HG02763 (cell line): ENCODE measurements at regions not wholly inside any gene's neighbourhood (a gene's known extent, or its start where the extent isn't known, plus 50 kb on each side); places are given as distances from the start of the nearest gene placed in this dataset.

ENCODE experiments used
- ATAC-seq: cut with Tn5 transposase; IDR thresholded peaks from one replicate; pipeline ENCODE4 v1.9.1; 2021; ENCODE audit warnings: mild to moderate bottlenecking, moderate library complexity; ENCODE audit not compliant: unreplicated experiment

DNA sequence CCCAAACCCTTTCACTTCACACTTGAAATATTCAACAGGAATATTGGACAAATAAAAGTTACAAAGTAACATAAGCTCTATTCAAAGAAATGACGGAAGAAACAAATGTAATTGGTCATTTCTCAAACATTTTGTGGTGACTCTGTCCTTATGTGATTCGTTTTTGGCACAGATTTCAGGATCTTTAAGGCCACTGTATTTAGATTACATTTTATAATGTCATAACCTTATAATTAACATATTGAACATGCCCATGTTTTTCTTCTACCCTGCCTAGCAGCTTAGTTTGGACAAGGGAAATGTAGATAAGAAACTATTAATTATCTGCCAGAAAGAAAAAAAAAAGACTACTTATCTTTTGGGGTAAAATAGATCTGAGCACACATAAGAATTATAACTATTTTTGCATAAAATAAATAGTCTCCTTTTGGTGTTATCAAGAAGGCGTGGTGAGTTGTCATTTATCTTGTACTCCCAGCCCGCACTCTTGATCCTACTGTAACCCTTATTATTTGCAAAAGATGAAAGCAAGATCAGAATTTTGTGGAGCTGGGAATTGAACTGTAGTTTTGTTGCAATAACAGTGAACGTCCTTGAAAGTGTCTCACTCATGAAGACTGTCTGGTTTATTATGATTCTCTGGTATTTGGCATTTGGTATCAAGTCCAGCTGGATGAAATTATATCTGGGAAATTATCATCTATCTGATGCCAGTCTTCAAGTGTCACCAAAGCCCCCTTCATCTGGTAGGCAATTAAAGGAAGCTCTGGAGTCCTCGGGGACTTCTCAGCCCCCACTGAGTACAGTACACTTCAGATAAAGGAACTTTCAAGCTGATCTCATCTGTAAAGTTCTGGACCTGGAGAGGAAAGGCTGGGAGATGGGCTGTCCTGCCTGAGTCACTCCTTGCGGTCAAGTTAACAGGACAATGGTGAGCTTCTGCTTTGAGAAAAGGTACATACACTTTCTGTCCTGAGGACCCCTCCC lies 175.7 kb upstream of the INHBA start:
- ATAC-seq = no peak

DNA sequence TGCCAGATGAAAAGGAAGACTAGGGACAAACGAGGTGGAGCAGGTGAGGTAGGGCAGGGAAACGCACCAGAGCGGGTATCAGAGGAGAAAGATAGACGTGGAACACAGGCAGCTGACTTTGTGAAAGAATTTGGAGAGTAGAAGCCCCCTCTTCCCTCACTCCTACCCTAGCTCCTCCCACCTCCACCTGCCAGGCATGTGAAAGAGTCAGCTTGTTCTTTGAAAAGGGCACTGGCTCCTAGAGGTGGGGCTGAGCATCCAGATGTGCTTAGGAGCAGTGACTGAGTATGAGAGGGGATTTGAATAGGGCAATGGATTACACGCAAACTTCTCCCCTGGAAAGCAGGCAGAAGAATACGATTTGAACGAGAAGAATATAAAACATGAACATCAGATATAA lies 174.2 kb upstream of the INHBA start:
- ATAC-seq = no peak

DNA sequence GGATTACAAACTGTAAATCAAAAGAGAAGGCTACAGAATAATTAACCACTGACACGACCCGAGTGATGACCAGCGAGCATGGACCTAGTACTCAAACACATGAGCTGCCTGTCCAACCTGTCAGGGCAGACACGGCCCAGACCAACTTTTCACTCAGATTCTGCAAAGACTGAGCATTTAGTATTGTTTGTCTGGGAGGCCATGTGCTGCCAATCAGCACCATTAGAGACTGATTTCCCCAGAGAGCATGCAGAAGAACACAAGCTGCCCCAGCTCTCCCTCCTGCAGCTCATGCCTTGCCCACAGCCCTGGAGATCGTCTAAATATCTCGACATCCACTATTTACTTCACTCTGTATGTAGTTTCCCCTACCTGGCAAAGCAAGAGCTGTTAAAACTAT lies 172.6 kb upstream of the INHBA start:
- no peak for ATAC-seq

DNA sequence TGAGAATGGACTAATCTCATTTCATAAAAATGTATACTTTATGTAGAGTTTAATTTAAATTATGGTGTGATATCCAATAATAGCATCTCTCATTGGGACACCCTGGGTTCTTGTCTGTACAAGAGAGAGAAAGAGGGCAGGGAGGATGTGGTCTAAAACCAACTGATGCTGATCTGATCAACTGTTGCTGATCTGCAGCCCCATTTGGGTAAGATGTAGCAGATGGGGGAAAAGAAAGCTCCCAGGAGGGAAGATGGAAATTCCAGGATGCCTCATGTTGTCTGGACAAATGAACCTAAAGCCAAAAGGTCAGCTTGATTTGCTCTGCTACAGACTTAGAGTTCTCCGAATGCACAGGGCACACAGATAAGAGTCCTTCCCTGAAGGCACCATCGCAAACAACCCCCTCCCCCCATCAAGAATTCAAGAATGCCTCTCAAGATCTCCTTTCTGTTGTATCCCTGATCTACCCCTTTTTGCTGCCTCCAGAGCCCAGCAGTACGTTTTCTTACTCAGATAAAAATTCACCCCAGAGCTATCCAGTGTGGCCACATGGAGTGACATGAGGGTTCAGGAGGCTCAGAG lies 171.4 kb upstream of the INHBA start:
- no peak for ATAC-seq

DNA sequence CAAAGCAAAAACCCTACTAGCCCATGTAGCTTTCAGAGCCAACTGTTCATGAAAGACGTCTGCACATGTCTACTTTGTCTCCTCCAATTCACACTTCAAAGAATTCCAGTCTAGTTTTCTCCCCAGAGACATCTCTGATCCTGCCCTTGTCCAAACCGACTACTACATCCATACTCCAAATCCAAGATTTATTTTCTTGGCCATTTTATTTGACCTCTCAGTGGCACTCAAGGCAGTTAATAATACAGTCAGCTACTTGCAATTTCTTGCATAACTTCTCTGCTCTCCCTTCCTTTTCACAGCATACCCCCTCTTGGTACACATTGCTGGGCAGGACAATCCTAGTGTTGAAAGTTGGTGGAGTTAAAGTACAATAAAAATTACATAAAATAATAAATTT lies 170.9 kb upstream of the INHBA start:
- ATAC-seq = no peak

DNA sequence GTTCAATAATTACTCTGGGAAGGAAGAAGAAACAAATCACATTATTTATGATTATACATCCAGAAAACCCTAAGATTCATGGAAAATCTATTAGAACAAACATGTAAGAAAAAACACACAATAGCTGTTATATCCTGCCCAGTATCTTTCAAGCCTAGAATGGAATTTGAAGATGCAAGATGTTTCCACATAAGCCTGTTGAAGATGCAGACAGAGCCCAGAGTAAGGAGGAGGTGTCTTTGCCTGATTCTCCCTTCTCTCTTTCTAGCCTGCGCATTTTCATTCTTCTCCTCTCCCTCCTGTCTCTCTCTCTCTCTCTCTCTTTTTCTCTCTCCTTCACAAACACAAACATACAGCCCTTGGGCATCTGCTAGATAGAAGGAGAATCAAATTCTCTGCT lies 170.1 kb upstream of the INHBA start:
- no peak for ATAC-seq

DNA sequence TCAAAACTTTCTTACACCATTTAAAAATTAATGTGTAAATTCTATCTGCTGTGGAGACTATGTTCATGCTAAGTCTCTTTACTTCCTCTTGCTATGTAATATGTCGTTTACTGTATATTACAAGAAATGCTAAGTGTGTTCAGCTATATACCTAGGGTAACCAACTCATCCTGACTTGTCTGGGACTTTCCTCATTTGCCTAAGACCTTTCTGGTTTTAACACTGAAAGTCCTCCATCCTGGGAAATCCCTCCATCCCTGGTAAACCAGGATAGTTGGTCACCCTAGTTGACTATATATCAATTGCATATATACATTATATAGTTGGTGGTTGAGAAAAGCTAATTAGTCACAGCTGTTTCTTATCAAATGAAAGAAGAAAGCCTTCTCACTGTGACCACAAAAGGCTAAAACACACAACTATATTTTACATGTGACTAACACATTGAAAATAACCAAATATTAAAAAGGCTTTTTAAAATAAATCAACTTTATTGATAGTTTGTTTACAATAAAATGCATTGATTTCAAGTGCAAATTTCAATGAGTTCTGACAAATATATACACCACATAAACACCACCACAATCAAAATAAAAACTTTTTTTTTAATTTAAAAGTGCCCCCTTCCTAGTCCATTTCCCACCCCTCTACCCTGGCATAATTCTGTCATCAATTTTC lies 167.7 kb upstream of the INHBA start:
- no peak for ATAC-seq

DNA sequence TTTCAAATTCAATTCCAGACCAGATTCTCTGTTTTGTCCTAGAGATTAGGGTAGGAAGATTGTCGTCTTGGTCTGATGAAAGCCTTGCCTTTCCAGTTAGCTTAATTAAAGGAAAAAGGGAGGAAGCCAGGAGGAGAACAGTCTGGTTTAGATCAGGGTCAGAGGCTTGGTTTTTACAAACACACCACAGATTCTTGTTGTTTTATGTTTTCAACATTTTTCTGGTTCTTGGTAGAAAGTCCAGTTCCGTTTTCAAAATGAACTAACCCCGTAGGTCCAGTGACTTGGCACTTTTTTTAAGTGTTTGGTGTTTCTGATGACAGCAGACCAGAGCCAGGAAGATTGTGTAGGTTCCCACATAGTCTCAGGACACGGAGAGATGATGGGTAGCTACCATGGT lies 167.1 kb upstream of the INHBA start:
- no peak for ATAC-seq

DNA sequence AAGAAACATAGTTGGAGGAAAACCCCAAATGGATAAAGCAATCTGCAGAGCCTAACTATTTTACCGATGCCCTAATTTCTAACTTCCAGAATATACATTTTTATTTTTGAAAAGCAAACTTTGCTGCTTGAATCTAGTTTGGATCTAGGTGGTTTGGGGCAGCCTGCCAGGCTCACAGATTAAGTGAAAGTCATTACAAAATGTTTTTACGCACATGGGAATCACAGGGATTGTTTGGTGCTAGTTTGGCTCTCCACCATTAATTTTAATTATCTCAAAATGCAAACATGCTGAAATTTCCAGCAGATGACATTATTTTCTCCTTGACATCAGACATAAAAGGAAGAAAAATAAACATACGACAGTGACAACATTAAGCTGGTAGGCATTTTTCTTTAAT lies 166.7 kb upstream of the INHBA start:
- ATAC-seq = no peak

DNA sequence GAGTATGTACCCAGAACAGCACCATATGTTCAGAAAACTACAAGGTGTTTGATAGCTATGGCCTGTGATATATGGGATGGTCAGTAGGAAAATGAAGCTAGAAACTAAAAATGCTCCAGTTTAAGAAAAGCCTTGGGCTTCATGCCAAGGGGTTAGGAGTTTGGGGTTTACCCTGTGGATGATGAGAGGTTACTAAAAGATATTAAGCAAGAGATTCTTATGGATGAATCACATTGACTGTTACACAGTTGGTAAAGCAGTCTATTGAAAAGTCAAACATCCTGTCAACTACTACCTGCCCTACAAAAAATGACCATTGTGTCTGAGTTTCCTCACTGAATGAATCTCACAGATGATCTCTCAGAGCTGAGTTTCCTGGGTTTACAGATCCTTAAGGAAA lies 166.2 kb upstream of the INHBA start:
- no peak for ATAC-seq

DNA sequence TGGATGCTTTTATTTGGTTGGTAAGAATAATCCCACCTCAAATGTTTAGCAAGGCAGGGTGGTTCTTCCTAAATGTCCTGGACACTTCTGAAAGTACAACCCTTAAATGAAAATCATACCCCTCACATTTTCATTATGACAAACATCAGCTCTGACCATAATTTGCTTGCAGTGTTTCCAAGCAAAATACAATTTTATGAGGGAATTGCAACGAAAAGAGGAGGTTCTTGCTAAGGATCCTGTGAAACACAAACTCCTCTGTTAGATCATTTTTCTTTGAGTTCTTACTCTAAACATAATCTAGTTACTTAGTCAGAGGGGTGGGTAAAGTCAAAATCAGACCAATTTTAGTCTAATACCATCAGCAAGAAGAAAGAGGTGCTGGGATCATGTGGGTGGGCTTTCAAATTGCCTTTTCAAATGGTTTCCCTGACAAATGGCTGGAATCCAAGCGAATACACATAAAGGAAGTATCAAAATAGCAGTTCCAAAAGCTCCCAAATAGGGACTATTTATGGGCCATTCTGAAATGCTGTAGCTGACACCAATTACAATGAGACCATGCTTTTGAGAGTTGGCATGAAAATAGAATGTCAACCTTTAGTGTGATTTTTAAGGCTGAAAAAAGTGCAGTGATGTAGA lies 164.9 kb upstream of the INHBA start:
- no peak for ATAC-seq

DNA sequence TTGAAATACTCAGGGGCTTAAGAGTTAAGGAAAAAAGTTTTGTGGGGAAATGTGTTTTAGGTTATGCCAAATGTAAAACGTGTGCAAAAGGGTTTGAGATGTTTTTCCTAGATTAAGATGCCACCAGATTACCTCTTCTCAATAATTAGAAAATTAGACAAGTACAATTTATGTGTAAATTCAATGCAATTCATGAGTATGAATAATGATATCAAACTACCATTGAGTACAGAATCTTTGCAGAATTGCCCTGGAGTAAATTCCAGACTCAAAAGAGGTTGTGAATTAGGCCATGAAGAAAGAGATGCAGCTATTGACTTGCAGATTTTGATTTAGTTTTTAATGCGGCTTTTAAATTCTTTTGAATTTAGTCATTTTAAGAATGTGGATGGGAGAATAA lies 159.4 kb upstream of the INHBA start:
- ATAC-seq = no peak

DNA sequence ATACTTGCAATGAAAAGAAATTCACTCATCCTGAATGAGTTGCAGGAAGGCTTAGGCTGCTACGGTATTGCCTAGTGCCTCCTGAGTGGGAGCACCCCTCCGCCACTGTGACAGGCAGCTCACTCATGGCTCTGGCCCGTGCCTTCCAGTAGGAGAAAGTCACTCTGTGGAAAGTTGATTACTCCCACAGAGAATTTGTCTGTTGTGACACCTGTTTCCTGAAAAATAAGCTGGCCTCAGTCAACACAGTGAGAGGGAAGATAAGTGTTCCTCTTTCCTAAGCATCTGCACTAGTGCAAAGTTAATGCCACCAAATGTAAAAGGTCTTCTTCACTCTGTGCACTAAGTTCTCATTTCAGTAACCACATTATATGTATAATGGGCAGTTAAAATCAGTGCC lies 158.8 kb upstream of the INHBA start:
- ATAC-seq = no peak

DNA sequence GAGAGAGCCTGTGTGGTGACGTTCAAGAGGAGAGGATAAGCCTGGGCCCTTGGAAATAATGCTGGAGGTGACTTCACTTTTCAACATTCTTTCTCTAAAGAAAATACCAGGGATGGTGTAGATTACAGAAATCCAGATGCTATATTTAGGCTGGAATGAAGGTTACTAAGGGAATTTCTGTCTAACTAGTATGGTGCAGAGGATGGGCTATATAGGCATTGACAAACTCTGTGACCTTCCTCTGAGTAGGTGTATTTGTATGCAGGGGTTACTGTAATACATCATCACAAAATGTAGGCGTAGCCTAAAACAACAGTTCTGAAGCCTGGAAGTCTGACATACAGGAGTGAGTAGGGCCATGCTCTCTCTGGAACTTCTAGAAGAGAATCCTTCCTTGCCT lies 155.3 kb upstream of the INHBA start:
- ATAC-seq = no peak

DNA sequence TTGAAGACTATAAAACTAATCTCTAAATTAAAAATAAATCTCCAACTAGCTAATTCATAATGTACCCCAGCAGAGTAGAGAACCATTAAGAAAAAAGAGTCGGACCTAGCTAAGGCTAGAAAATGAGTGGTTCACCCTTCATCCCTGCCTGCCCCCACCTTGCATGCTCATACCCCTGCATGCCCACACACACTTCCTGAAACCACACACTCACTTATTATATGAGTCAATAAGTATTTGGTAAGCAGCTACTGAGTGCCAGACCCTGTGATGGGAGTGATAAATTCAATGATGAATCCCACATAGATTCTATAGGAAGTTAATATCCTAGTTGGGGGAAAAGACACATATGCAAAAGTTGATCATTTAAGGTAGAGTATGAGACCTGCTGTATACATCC lies 152.9 kb upstream of the INHBA start:
- ATAC-seq = no peak

DNA sequence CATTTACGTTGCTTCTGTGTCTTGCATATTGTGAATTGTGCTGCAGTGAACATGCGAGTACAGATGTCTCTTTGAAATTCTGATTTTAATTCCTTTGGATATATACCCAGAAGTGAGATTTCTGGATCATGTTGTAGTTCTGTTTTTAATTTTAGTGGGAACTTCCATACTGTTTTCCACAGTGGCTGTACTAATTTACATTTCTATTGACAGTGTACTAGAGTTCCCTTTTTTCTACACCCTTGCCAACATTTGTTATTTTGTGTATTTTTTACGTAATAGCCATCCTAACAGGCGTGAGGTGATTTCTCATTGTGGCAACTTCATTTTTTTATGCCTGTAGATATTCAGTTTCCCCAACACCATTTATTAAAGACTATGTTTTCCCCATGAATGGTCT lies 144.7 kb upstream of the INHBA start:
- ATAC-seq = no peak

DNA sequence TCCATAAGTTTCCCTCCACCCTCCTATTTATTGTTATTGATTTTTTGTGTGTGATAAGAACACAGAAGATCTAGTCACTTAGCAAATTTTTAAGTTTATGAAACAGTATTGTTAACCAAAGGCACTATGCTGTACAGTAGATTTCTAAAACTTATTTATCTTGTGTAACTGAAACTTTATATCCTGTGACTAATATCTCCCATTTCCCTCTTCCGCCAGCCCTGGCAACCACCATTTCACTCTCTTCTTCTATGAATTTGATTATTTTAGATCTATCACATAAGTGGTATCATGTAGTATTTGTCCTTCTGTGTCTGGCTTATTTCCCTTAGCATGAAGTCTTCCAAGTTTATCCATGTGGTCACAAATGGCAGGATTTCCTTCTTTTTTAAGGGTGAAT lies 144.3 kb upstream of the INHBA start:
- ATAC-seq = no peak

DNA sequence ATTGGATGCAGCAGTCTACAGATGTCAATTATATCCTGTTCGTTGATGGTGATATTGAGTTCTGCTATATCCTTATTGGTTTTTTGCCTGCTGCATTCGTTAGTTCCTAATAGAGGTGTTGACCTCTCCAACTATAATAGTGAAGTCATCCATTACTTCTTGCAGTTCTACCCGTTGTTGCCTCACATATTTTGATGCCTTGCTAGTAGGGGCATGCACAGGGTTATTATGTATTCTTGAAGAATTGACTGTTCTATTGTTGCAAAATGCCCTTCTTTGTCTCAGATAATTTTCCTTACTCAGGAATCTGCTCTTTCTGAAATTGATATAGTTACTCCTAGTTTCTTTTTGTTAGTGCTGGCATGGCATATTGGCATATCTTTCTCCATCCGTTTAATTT lies 140.1 kb upstream of the INHBA start:
- ATAC-seq = no peak

DNA sequence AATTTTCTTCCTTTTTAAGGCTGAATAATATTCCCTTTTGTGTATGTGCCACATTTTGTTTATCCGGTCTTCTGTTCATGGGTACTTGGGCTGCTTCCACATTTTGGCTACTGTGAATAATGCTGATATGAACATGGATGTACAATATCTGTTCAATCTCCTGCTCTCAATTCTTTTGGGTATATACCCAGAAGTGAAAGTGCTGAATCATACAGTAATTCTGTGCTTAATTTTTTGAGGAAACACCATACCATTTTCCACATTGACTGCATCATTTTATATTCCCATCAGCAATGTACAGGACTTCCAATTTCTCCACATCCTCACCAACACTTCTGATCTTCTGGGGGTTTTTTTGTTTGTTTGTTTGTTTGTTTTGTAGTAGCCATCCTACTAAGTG lies 135.0 kb upstream of the INHBA start:
- no peak for ATAC-seq

DNA sequence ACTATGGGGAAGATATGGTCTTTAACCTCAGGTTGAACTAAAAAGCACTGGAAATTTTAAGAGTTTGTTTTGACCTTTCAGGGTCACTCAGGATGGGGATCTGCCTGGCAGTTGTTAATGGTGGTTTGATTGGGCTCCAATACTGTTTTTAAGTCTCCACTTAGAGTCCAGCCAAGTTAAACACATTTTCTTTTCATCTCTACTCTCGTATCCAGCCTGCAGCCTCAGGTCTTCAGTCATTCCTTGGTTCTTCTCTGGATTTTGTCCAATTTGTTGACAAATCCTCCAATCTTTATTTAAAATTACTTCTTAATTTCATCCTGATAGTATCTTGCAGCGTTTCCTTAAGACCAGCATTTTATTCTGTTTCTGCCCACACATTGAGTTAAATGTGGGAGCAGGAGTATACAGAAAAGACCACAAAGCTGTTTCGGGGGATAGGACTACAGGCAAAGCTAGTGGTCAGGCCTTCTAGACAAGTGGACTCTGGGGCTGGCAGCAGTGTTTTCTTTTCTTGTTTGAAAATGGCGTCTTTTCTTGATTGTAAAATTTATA lies 133.2 kb upstream of the INHBA start:
- ATAC-seq = no peak
